K562 (cell line): ENCODE measurements at regions not wholly inside any gene's neighbourhood (a gene's known extent, or its start where the extent isn't known, plus 50 kb on each side); places are given as distances from the start of the nearest gene placed in this dataset.

Experiments
- CREM ChIP-seq: IDR thresholded peaks from 2 replicates; pipeline ENCODE4 v1.6.1; 2014; ENCODE audit warnings: antibody characterized with exemption, low read depth
- FOXJ2 ChIP-seq: fragments of 200-800 bp; sonication (Bioruptor generic); IDR thresholded peaks from 2 replicates; pipeline ENCODE4 v1.6.1; 2016; ENCODE audit warnings: missing genetic modification characterization, missing compliant biosample characterization
- FOXO4 ChIP-seq: fragments of 450-650 bp; formaldehyde crosslinking; IDR thresholded peaks from 2 replicates; pipeline ENCODE4 v1.4.0; 2020; ENCODE audit warnings: mild to moderate bottlenecking, moderate library complexity
- HLTF ChIP-seq: fragments of 450-650 bp; IDR thresholded peaks from 2 replicates; pipeline ENCODE4 v1.6.1; 2016
- HMG20B ChIP-seq: fragments of 250-450 bp; sonication (Bioruptor Pico); IDR thresholded peaks from 2 replicates; pipeline ENCODE4 v1.5.0; 2021; ENCODE audit warnings: mild to moderate bottlenecking
- MEF2D ChIP-seq: conservative IDR thresholded peaks from 2 replicates; pipeline ENCODE4 v1.6.1; 2016; ENCODE audit warnings: low read depth, missing genetic modification characterization, missing compliant biosample characterization
- NFRKB ChIP-seq: fragments of 450-650 bp; IDR thresholded peaks from 2 replicates; pipeline ENCODE4 v1.6.1; 2016; ENCODE audit warnings: low read depth
- PTBP1 ChIP-seq: fragments of 200-400 bp; formaldehyde crosslinking; IDR thresholded peaks from 2 replicates; pipeline ENCODE4 v1.6.1; 2017; ENCODE audit warnings: low read depth, low read length
- PTRF ChIP-seq: fragments of 450-650 bp; IDR thresholded peaks from 2 replicates; pipeline ENCODE4 v1.6.1; 2016; ENCODE audit warnings: mild to moderate bottlenecking, missing genetic modification characterization, missing compliant biosample characterization
- PTTG1 ChIP-seq: fragments of 450-650 bp; IDR thresholded peaks from 2 replicates; pipeline ENCODE4 v1.6.1; 2016; ENCODE audit warnings: low read depth, mild to moderate bottlenecking, missing genetic modification characterization, missing compliant biosample characterization
- SFPQ ChIP-seq: fragments of 200-400 bp; formaldehyde crosslinking; IDR thresholded peaks from 2 replicates; pipeline ENCODE4 v1.6.1; 2017; ENCODE audit warnings: mild to moderate bottlenecking, low read depth, low read length, moderate library complexity
- STAT5A ChIP-seq: IDR thresholded peaks from 2 replicates; pipeline ENCODE4 v1.6.1; 2012; ENCODE audit warnings: low read length, inconsistent platforms, borderline replicate concordance
- SUPT5H ChIP-seq: fragments of 450-650 bp; IDR thresholded peaks from 2 replicates; pipeline ENCODE4 v1.6.1; 2016
- TCFL5 ChIP-seq: fragments of 250-450 bp; sonication (Bioruptor Pico); conservative IDR thresholded peaks from 2 replicates; pipeline ENCODE4 v1.6.1; 2021; ENCODE audit warnings: mild to moderate bottlenecking, moderate library complexity, matching md5 sums
- ZEB2 ChIP-seq: fragments of 450-650 bp; IDR thresholded peaks from 2 replicates; pipeline ENCODE4 v1.6.1; 2016
- ZNF253 ChIP-seq: fragments of 250-450 bp; sonication (Bioruptor Pico); conservative IDR thresholded peaks from 2 replicates; pipeline ENCODE4 v1.6.1; 2021; ENCODE audit warnings: mild to moderate bottlenecking
- ZNF277 ChIP-seq: fragments of 250-450 bp; sonication (Bioruptor Pico); IDR thresholded peaks from 2 replicates; pipeline ENCODE4 v1.8.0; 2022; ENCODE audit warnings: inconsistent platforms, mild to moderate bottlenecking, moderate library complexity, borderline replicate concordance
- ZNF324 ChIP-seq: fragments of 250-450 bp; sonication (Bioruptor Pico); IDR thresholded peaks from 2 replicates; pipeline ENCODE4 v1.4.0; 2020; ENCODE audit warnings: mild to moderate bottlenecking
- ZNF408 ChIP-seq: fragments of 250-450 bp; sonication (Bioruptor Pico); IDR thresholded peaks from 2 replicates; pipeline ENCODE4 v1.4.0; 2020; ENCODE audit warnings: low read depth, mild to moderate bottlenecking, moderate library complexity
- ZNF57 ChIP-seq: fragments of 450-650 bp; formaldehyde crosslinking; IDR thresholded peaks from 2 replicates; pipeline ENCODE4 v1.4.0; 2020; ENCODE audit warnings: mild to moderate bottlenecking, moderate library complexity
- TF ChIP-seq, protein P1 (sequence below): sonication (generic); formaldehyde crosslinking; IDR thresholded peaks from 2 replicates; pipeline ENCODE4 v1.8.0; 2022; ENCODE audit warnings: mild to moderate bottlenecking, missing genetic modification reagents

- TF ChIP-seq SUPT5H (peak; percentile 75), STAT5A (peak; percentile 100), ZNF57 (CRISPR knock-in tag) (peak; percentile 35; the same call in 1 of the 2 replicates), FOXO4 (peak; percentile 47; the same call in 1 of the 2 replicates), SFPQ (no peak), PTBP1 (no peak), ZNF277 (CRISPR knock-in tag) (no peak), TCFL5 (CRISPR knock-in tag) (peak; percentile 75; the same call in 1 of the 2 replicates), ZNF324 (CRISPR knock-in tag) (0 out of 2 replicates have a peak, but pooled peaks have one; percentile 31), MEF2D (tag) (peak; percentile 91), NFRKB (peak; percentile 99), PTRF (tag) (peak; percentile 93), HLTF (no peak), ZEB2 (no peak; the same call in 1 of the 2 replicates), ZNF253 (CRISPR knock-in tag) (0 out of 2 replicates have a peak, but pooled peaks have one; percentile 16), CREM (peak; percentile 74), HMG20B (CRISPR knock-in tag) (0 out of 2 replicates have a peak, but pooled peaks have one; percentile 47), PTTG1 (peak; percentile 90), ZNF408 (CRISPR knock-in tag) (no peak), FOXJ2 (tag) (peak; percentile 99)
- TF ChIP-seq, protein P1, sequence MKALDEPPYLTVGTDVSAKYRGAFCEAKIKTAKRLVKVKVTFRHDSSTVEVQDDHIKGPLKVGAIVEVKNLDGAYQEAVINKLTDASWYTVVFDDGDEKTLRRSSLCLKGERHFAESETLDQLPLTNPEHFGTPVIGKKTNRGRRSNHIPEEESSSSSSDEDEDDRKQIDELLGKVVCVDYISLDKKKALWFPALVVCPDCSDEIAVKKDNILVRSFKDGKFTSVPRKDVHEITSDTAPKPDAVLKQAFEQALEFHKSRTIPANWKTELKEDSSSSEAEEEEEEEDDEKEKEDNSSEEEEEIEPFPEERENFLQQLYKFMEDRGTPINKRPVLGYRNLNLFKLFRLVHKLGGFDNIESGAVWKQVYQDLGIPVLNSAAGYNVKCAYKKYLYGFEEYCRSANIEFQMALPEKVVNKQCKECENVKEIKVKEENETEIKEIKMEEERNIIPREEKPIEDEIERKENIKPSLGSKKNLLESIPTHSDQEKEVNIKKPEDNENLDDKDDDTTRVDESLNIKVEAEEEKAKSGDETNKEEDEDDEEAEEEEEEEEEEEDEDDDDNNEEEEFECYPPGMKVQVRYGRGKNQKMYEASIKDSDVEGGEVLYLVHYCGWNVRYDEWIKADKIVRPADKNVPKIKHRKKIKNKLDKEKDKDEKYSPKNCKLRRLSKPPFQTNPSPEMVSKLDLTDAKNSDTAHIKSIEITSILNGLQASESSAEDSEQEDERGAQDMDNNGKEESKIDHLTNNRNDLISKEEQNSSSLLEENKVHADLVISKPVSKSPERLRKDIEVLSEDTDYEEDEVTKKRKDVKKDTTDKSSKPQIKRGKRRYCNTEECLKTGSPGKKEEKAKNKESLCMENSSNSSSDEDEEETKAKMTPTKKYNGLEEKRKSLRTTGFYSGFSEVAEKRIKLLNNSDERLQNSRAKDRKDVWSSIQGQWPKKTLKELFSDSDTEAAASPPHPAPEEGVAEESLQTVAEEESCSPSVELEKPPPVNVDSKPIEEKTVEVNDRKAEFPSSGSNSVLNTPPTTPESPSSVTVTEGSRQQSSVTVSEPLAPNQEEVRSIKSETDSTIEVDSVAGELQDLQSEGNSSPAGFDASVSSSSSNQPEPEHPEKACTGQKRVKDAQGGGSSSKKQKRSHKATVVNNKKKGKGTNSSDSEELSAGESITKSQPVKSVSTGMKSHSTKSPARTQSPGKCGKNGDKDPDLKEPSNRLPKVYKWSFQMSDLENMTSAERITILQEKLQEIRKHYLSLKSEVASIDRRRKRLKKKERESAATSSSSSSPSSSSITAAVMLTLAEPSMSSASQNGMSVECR (CRISPR knock-in tag) = no peak
Measured at GRCh38 chr7:106774768-106775551, 90.1 kb upstream of the PIK3CG start (continued).
